Panc1 (cell line): ENCODE measurements at regions not wholly inside any gene's neighbourhood (a gene's known extent, or its start where the extent isn't known, plus 50 kb on each side); places are given as distances from the start of the nearest gene placed in this dataset.
"Not testable (repeated sequence)": the region's sequence is repeated elsewhere in the genome, so short reads cannot be mapped to it uniquely, and the experiment has no call there.

Experiments used
- ATAC-seq: fragments of 200-7000 bp; cut with Tn5 transposase; 2 replicates; pipeline ENCODE4 v1.9.1; 2020; ENCODE audit warnings: mild to moderate bottlenecking, moderate library complexity
- BruUV-seq: library from RNA; stranded (reverse); fragments of 400-500 nt; replicated peaks from 2 replicates; lab custom pipeline; 2021; lab: Mats Ljungman, UMichigan
- CTCF ChIA-PET: fragments of 300-600 bp; sonication (Branson Sonifier 250); formaldehyde crosslinking; loops from one replicate; lab custom pipeline; 2022; ENCODE audit warnings: antibody characterized with exemption; lab: Charles Lee
- POLR2A ChIA-PET: fragments of 300-600 bp; sonication (Branson Sonifier 250); formaldehyde crosslinking; loops from one replicate; lab custom pipeline; 2022; ENCODE audit warnings: antibody characterized with exemption; lab: Charles Lee
- DNase-seq: peaks from one replicate; pipeline ENCODE4 v3.0.0-alpha.2; 2010; ENCODE audit warnings: low read depth, low spot score
- H3K27ac ChIP-seq: 2 replicates; pipeline ENCODE4 v1.5.1; 2011; ENCODE audit warnings: mild to moderate bottlenecking, low read length, inconsistent platforms
- H3K27me3 ChIP-seq: fragments of 200-500 bp; sonication (Bioruptor generic); 2 replicates; pipeline ENCODE4 v1.6.0; 2014; ENCODE audit warnings: low read length, inconsistent platforms; ENCODE audit not compliant: control insufficient read depth, insufficient read depth
- H3K36me3 ChIP-seq: fragments of 200-500 bp; sonication (Bioruptor generic); 2 replicates; pipeline ENCODE4 v1.5.1; 2014; ENCODE audit warnings: inconsistent platforms, mild to moderate bottlenecking, low read length, moderate library complexity; ENCODE audit not compliant: control insufficient read depth, insufficient read depth
- H3K4me1 ChIP-seq: 2 replicates; pipeline ENCODE4 v1.5.1; 2011; ENCODE audit warnings: inconsistent platforms, mild to moderate bottlenecking, low read length, moderate library complexity; ENCODE audit not compliant: control insufficient read depth, insufficient read depth
- H3K4me3 ChIP-seq, 2 experiments: 2 replicates each; pipeline ENCODE4 v1.5.1; 2011 to 2012; ENCODE audit warnings: low read depth in 2 of 2, low read length in 2 of 2, mild to moderate bottlenecking in 2 of 2, inconsistent platforms in 1 of 2, moderate library complexity in 1 of 2
- H3K9me3 ChIP-seq: fragments of 200-500 bp; sonication (Bioruptor generic); 2 replicates; pipeline ENCODE4 v1.5.1; 2014; ENCODE audit warnings: low read depth, mild to moderate bottlenecking, inconsistent platforms, low read length, moderate library complexity; ENCODE audit not compliant: control insufficient read depth, insufficient read depth
- POLR2AphosphoS5 ChIP-seq: IDR thresholded peaks from 2 replicates; pipeline ENCODE4 v1.6.1; 2012; ENCODE audit warnings: mild to moderate bottlenecking, low read depth, low read length, moderate library complexity
- SIN3A ChIP-seq: IDR thresholded peaks from 2 replicates; pipeline ENCODE4 v1.6.1; 2012; ENCODE audit warnings: low read depth, mild to moderate bottlenecking, low read length, moderate library complexity, borderline replicate concordance; ENCODE audit not compliant: insufficient read depth
- TCF7L2 ChIP-seq: IDR thresholded peaks from 2 replicates; pipeline ENCODE4 v1.6.1; 2011; ENCODE audit warnings: mild to moderate bottlenecking, low read depth, low read length, inconsistent platforms
- in situ Hi-C: cut with HindIII; loops from 2 replicates; pipeline ENCODE4 v1.10.0; 2016; ENCODE audit warnings: low sequenced_read_pairs, low pct_unique_long_range_greater_than_20kb
- intact Hi-C: fragments of 100-400 bp; cut with micrococcal nuclease; formaldehyde crosslinking; loops from one replicate; pipeline ENCODE4 v1.10.0; 2022; ENCODE audit not compliant: unreplicated experiment
- TF ChIP-seq, protein P1 (sequence below), 2 experiments: IDR thresholded peaks; 2 replicates each; pipeline ENCODE4 v1.6.1; 2011 to 2012; ENCODE audit warnings: low read depth in 2 of 2, control low read depth in 1 of 2, low read length in 1 of 2, mild to moderate bottlenecking in 1 of 2, moderate library complexity in 1 of 2; ENCODE audit not compliant: insufficient read depth in 1 of 2
- TF ChIP-seq, protein P2 (sequence below): fragments of 450-650 bp; IDR thresholded peaks from 2 replicates; pipeline ENCODE4 v1.5.1; 2017; ENCODE audit warnings: mild to moderate bottlenecking

DNA sequence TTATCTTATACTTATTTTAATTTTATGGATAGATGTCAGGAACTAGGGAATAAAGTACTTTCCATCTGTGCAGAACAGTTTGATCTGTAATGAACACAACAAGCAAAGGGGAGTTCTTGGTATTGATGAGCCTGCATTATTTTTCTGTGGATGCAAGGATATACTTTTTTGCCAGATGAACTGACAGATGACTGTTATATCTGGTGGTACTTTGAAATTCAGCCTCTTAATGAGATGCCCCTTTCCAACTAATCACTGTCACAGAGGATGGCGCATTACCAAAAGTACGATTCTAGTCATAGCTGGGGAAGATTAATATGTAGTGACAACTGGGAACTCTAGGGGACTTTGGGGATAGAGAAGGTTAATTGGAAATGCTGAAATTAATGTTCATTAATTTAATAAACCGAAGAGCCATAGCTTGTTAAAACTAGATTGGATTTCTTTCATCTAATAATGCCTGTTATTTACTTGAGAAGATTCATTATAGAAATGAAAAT is 603.4 kb upstream of the CNTN5 start:
- BruUV-seq, result no TSS peak
- intact Hi-C loops, result no loop called here
- no peak for TF ChIP-seq TCF7L2
- TF ChIP-seq, protein P1, sequence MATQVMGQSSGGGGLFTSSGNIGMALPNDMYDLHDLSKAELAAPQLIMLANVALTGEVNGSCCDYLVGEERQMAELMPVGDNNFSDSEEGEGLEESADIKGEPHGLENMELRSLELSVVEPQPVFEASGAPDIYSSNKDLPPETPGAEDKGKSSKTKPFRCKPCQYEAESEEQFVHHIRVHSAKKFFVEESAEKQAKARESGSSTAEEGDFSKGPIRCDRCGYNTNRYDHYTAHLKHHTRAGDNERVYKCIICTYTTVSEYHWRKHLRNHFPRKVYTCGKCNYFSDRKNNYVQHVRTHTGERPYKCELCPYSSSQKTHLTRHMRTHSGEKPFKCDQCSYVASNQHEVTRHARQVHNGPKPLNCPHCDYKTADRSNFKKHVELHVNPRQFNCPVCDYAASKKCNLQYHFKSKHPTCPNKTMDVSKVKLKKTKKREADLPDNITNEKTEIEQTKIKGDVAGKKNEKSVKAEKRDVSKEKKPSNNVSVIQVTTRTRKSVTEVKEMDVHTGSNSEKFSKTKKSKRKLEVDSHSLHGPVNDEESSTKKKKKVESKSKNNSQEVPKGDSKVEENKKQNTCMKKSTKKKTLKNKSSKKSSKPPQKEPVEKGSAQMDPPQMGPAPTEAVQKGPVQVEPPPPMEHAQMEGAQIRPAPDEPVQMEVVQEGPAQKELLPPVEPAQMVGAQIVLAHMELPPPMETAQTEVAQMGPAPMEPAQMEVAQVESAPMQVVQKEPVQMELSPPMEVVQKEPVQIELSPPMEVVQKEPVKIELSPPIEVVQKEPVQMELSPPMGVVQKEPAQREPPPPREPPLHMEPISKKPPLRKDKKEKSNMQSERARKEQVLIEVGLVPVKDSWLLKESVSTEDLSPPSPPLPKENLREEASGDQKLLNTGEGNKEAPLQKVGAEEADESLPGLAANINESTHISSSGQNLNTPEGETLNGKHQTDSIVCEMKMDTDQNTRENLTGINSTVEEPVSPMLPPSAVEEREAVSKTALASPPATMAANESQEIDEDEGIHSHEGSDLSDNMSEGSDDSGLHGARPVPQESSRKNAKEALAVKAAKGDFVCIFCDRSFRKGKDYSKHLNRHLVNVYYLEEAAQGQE (IDR thresholded peaks at IDR 0.05; ENCODE audit: insufficient read depth in 1 of 2, low read depth in 2 of 2, low read length in 1 of 2), result no peak
- TF ChIP-seq SIN3A, result no peak
- TF ChIP-seq POLR2AphosphoS5, result no peak
- TF ChIP-seq, protein P2, sequence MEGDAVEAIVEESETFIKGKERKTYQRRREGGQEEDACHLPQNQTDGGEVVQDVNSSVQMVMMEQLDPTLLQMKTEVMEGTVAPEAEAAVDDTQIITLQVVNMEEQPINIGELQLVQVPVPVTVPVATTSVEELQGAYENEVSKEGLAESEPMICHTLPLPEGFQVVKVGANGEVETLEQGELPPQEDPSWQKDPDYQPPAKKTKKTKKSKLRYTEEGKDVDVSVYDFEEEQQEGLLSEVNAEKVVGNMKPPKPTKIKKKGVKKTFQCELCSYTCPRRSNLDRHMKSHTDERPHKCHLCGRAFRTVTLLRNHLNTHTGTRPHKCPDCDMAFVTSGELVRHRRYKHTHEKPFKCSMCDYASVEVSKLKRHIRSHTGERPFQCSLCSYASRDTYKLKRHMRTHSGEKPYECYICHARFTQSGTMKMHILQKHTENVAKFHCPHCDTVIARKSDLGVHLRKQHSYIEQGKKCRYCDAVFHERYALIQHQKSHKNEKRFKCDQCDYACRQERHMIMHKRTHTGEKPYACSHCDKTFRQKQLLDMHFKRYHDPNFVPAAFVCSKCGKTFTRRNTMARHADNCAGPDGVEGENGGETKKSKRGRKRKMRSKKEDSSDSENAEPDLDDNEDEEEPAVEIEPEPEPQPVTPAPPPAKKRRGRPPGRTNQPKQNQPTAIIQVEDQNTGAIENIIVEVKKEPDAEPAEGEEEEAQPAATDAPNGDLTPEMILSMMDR, result no peak
- in situ Hi-C loops, result no loop called here
- DNase-seq (no peak), ATAC-seq (no peak)
- ChIA-PET POLR2A (no interaction called here), CTCF (no interaction called here)
- no peaks in the 10 kb centered on the region for H3K27me3 ChIP-seq
- H3K4me1 ChIP-seq, result no peaks in the 10 kb centered on the region
- H3K36me3 ChIP-seq, result no peaks in the 10 kb centered on the region
- H3K4me3 ChIP-seq, result no peak overlapping the region
- no peak overlapping the region for H3K27ac ChIP-seq
- no peaks in the 10 kb centered on the region for H3K9me3 ChIP-seq

DNA sequence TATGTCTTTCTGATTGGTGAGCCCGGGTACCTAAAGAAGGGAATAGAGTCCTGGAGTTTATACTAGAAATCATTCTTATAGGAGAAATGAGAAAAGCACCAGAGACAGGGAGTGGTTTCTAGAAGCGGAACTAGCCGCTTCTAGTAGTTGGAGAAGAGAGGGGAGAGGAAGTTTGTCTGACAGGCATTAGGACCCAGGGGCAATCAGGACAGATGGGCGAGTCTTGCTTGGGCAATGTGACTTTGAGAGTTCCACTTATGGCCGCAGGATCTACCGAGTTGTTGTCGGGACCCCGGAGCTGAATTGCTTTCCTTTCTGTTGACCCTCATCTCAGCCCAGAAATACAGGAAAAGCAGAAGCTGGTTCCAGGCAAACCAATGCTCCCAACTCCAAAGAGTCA is 596.8 kb upstream of the CNTN5 start:
- TF ChIP-seq TCF7L2 (no peak), POLR2AphosphoS5 (no peak), SIN3A (no peak)
- TF ChIP-seq, protein P1 (IDR thresholded peaks at IDR 0.05; ENCODE audit: insufficient read depth in 1 of 2, low read depth in 2 of 2, low read length in 1 of 2), result no peak
- TF ChIP-seq, protein P2, result no peak
- H3K27me3 ChIP-seq, result no peaks in the 10 kb centered on the region

DNA sequence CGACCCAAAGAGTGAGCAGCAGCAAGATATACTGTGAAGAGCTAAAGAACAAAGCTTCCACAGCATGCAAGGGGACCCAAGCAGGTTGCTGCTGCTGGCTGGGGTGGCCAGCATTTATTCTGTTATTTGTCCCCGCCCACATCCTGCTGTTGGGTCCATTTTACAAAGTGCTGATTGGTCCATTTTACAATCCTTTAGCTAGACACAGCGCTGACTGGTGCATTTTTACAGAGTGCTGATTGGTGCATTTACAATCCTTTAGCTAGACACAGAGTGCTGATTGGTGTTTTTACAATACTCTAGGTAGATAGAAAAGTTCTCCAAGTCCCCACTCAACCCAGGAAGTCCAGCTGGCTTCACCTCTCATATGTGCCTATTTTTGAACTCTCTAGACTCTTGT is 596.0 kb upstream of the CNTN5 start:
- BruUV-seq, H3K36me3 ChIP-seq, H3K4me1 ChIP-seq, POLR2A ChIA-PET, H3K9me3 ChIP-seq, DNase-seq, intact Hi-C loops, H3K27ac ChIP-seq, H3K4me3 ChIP-seq, CTCF ChIA-PET, in situ Hi-C loops, ATAC-seq, H3K27me3 ChIP-seq: not testable (repeated sequence)

More for the DNA sequence above, 596.8 kb upstream of the CNTN5 start:
- Histone ChIP-seq H3K36me3 (no peaks in the 10 kb centered on the region), H3K4me3 (no peak overlapping the region), H3K27ac (no peak overlapping the region), H3K9me3 (0 out of 2 replicates have a peak, but pooled peaks cover 7% of the 10 kb centered on the region), H3K4me1 (no peaks in the 10 kb centered on the region)
- POLR2A ChIA-PET, result no interaction called here
- CTCF ChIA-PET, result no interaction called here
- no peak for DNase-seq
- intact Hi-C loops, result no loop called here
- in situ Hi-C loops, result no loop called here
- no TSS peak for BruUV-seq
- no peak for ATAC-seq
